ENCODE measurements at regions not wholly inside any gene's neighbourhood (a gene's known extent, or its start where the extent isn't known, plus 50 kb on each side); places are given as distances from the start of the nearest gene placed in this dataset.

GRCh38 chr4:106541253-106541652 lies 172.7 kb upstream of the GIMD1 start:
- TF ChIP-seq EP300 (IDR thresholded peaks at IDR 0.05; ENCODE audit: borderline replicate concordance): no peak
- no peak for TF ChIP-seq YY1 (IDR thresholded peaks at IDR 0.05; ENCODE audit: low read depth)
- TF ChIP-seq NFIC (IDR thresholded peaks at IDR 0.05): no peak
- TF ChIP-seq CREB1 (IDR thresholded peaks at IDR 0.05; ENCODE audit: low read depth): no peak

GRCh38 chr4:106530821-106531220 lies 162.2 kb upstream of the GIMD1 start:
- no peak for TF ChIP-seq EP300 (IDR thresholded peaks at IDR 0.05; ENCODE audit: borderline replicate concordance)

DNA sequence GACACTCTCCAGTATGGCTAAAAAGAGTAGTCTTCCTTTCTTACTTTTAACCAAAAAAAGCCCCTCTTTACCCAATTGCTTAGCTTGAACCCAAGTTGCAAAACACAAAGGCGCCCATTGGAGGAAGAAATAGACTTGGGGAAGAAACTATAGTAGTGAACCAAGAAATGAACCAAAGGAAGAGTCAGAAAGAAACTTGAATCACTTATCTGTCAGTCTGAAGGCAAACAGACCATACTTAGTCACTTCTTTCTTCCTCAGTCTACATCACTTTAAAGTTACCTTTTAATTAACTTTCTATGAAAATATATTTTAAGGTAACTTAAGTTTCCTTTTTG lies 161.4 kb upstream of the GIMD1 start:
- TF ChIP-seq NFIC (IDR thresholded peaks at IDR 0.05) (no peak), FOXM1 (IDR thresholded peaks at IDR 0.05; ENCODE audit: borderline replicate concordance, low read depth) (no peak), TEAD4 (IDR thresholded peaks at IDR 0.05) (no peak), RAD21 (IDR thresholded peaks at IDR 0.05; ENCODE audit: low read depth) (no peak), TCF12 (IDR thresholded peaks at IDR 0.05; ENCODE audit: low read depth) (no peak), EP300 (IDR thresholded peaks at IDR 0.05; ENCODE audit: borderline replicate concordance) (no peak), TAF1 (IDR thresholded peaks at IDR 0.05; ENCODE audit: low read depth) (no peak), CEBPB (IDR thresholded peaks at IDR 0.05) (no peak), YY1 (IDR thresholded peaks at IDR 0.05; ENCODE audit: low read depth) (no peak)
- TF ChIP-seq, protein P1, sequence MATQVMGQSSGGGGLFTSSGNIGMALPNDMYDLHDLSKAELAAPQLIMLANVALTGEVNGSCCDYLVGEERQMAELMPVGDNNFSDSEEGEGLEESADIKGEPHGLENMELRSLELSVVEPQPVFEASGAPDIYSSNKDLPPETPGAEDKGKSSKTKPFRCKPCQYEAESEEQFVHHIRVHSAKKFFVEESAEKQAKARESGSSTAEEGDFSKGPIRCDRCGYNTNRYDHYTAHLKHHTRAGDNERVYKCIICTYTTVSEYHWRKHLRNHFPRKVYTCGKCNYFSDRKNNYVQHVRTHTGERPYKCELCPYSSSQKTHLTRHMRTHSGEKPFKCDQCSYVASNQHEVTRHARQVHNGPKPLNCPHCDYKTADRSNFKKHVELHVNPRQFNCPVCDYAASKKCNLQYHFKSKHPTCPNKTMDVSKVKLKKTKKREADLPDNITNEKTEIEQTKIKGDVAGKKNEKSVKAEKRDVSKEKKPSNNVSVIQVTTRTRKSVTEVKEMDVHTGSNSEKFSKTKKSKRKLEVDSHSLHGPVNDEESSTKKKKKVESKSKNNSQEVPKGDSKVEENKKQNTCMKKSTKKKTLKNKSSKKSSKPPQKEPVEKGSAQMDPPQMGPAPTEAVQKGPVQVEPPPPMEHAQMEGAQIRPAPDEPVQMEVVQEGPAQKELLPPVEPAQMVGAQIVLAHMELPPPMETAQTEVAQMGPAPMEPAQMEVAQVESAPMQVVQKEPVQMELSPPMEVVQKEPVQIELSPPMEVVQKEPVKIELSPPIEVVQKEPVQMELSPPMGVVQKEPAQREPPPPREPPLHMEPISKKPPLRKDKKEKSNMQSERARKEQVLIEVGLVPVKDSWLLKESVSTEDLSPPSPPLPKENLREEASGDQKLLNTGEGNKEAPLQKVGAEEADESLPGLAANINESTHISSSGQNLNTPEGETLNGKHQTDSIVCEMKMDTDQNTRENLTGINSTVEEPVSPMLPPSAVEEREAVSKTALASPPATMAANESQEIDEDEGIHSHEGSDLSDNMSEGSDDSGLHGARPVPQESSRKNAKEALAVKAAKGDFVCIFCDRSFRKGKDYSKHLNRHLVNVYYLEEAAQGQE (IDR thresholded peaks at IDR 0.05; ENCODE audit: low read depth): no peak
- TF ChIP-seq, protein P2, sequence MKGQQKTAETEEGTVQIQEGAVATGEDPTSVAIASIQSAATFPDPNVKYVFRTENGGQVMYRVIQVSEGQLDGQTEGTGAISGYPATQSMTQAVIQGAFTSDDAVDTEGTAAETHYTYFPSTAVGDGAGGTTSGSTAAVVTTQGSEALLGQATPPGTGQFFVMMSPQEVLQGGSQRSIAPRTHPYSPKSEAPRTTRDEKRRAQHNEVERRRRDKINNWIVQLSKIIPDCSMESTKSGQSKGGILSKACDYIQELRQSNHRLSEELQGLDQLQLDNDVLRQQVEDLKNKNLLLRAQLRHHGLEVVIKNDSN (IDR thresholded peaks at IDR 0.05): no peak
- TF ChIP-seq, protein P3, sequence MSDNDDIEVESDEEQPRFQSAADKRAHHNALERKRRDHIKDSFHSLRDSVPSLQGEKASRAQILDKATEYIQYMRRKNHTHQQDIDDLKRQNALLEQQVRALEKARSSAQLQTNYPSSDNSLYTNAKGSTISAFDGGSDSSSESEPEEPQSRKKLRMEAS (IDR thresholded peaks at IDR 0.05): no peak

- TF ChIP-seq TEAD4 (IDR thresholded peaks at IDR 0.05): no peak
- no peak for TF ChIP-seq CREB1 (IDR thresholded peaks at IDR 0.05; ENCODE audit: low read depth)
- no peak for TF ChIP-seq RAD21 (IDR thresholded peaks at IDR 0.05; ENCODE audit: low read depth)
- no peak for TF ChIP-seq YY1 (IDR thresholded peaks at IDR 0.05; ENCODE audit: low read depth)
- TF ChIP-seq TAF1 (IDR thresholded peaks at IDR 0.05; ENCODE audit: low read depth): no peak
- no peak for TF ChIP-seq CEBPB (IDR thresholded peaks at IDR 0.05)
- TF ChIP-seq, protein P1 (IDR thresholded peaks at IDR 0.05; ENCODE audit: low read depth): no peak
- TF ChIP-seq, protein P3 (IDR thresholded peaks at IDR 0.05): no peak
- TF ChIP-seq TCF12 (IDR thresholded peaks at IDR 0.05; ENCODE audit: low read depth): no peak
- no peak for TF ChIP-seq FOXM1 (IDR thresholded peaks at IDR 0.05; ENCODE audit: borderline replicate concordance, low read depth)
- no peak for TF ChIP-seq NFIC (IDR thresholded peaks at IDR 0.05)
- TF ChIP-seq EGR1 (IDR thresholded peaks at IDR 0.05): no peak
- TF ChIP-seq, protein P2 (IDR thresholded peaks at IDR 0.05): no peak
- no peak for TF ChIP-seq EP300 (IDR thresholded peaks at IDR 0.05; ENCODE audit: borderline replicate concordance)
- no peak for TF ChIP-seq ZBTB7A (IDR thresholded peaks at IDR 0.05; ENCODE audit: low read depth)
Observed at GRCh38 chr4:106529348-106530023, 160.9 kb upstream of the GIMD1 start.

DNA sequence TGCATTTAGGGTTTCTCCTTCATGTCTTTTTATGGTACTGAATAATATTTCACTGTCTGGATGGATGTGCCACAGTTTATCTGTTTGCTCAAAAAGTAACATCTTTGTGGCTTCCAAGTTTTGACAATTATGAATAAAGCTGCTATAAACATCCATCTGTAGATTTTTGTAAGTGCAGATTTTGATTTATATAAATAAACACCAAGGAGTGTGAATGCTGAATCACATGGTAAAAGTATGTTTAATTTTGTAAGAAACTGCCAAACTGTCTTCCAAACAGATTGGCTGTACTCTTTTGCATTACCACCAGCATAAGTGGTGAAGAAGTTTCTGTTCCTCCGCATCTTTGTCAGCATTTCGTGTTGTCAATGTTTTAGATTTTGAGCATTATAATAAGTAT lies 158.7 kb upstream of the GIMD1 start:
- TF ChIP-seq, protein P2 (IDR thresholded peaks at IDR 0.05): no peak
- no peak for TF ChIP-seq TCF12 (IDR thresholded peaks at IDR 0.05; ENCODE audit: low read depth)
- TF ChIP-seq ZBTB7A (IDR thresholded peaks at IDR 0.05; ENCODE audit: low read depth): no peak
- TF ChIP-seq, protein P3 (IDR thresholded peaks at IDR 0.05): no peak
- no peak for TF ChIP-seq RAD21 (IDR thresholded peaks at IDR 0.05; ENCODE audit: low read depth)
- TF ChIP-seq, protein P1 (IDR thresholded peaks at IDR 0.05; ENCODE audit: low read depth): no peak
- no peak for TF ChIP-seq EP300 (IDR thresholded peaks at IDR 0.05; ENCODE audit: borderline replicate concordance)
- TF ChIP-seq FOXM1 (IDR thresholded peaks at IDR 0.05; ENCODE audit: borderline replicate concordance, low read depth): no peak
- no peak for TF ChIP-seq TEAD4 (IDR thresholded peaks at IDR 0.05)
- TF ChIP-seq TAF1 (IDR thresholded peaks at IDR 0.05; ENCODE audit: low read depth): no peak
- no peak for TF ChIP-seq NFIC (IDR thresholded peaks at IDR 0.05)
- TF ChIP-seq YY1 (IDR thresholded peaks at IDR 0.05; ENCODE audit: low read depth): no peak
- TF ChIP-seq CREB1 (IDR thresholded peaks at IDR 0.05; ENCODE audit: low read depth): no peak
- TF ChIP-seq CEBPB (IDR thresholded peaks at IDR 0.05): no peak
- TF ChIP-seq EGR1 (IDR thresholded peaks at IDR 0.05): no peak

Measured in Ishikawa (cell line).